ENCODE measurements at regions not wholly inside any gene's neighbourhood (a gene's known extent, or its start where the extent isn't known, plus 50 kb on each side); places are given as distances from the start of the nearest gene placed in this dataset.

DNA sequence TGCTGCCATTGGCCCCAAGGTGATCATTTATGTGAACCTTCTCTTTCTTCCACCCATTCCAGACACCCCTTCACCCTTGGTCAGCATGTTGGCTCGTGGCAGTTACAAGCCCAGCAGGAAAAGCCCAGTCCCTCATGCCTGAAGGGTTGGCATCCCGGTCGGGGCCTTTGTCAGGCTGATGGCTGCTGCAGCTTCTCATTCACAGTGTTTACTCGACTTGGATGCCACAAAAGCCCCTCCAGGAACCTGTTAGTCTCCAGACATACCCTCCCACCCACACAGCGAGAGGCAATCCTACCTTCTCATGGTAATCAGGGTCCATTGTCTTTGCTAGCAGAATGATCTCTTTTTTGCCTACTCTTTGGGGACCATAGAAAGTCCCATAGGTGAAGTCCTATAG, 200.8 kb upstream of the PFKP start:
- TF ChIP-seq, protein P1, sequence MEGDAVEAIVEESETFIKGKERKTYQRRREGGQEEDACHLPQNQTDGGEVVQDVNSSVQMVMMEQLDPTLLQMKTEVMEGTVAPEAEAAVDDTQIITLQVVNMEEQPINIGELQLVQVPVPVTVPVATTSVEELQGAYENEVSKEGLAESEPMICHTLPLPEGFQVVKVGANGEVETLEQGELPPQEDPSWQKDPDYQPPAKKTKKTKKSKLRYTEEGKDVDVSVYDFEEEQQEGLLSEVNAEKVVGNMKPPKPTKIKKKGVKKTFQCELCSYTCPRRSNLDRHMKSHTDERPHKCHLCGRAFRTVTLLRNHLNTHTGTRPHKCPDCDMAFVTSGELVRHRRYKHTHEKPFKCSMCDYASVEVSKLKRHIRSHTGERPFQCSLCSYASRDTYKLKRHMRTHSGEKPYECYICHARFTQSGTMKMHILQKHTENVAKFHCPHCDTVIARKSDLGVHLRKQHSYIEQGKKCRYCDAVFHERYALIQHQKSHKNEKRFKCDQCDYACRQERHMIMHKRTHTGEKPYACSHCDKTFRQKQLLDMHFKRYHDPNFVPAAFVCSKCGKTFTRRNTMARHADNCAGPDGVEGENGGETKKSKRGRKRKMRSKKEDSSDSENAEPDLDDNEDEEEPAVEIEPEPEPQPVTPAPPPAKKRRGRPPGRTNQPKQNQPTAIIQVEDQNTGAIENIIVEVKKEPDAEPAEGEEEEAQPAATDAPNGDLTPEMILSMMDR (IDR thresholded peaks at IDR 0.05; ENCODE audit: insufficient read depth, low read length): no peak
- H3K4me3 ChIP-seq (ENCODE audit: low read depth, low read length): no peak overlapping the region
- no peak for DNase-seq (ENCODE audit: low read depth)

DNA sequence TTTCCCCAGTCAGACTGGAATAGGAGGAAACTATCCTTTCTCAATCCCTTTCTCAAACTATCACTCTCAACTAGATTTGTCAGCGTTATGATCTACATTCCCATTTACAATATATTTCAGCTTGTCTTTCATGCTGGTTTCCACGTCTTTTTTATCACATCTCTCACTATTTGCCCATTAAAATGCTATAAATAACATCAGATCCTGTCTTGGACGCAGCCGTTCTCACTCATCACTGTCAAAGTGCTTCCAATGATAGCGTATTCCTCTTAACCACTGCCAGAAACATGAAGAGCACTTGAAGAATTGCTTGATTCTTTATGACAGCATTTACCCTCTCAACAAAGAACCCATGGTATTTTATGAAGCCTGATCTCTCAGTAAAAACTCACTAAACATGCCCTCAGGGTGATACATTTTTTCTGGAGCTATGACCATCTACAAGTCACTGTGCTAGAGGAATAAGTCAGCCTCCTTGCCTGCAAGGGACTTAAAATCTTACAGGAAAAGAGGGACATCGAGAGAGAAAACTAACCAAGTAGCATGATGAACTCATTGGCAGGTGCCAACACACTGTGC, 205.6 kb upstream of the PFKP start:
- DNase-seq (ENCODE audit: low read depth): no peak
- no peak overlapping the region for H3K4me3 ChIP-seq (ENCODE audit: low read depth, low read length)
- TF ChIP-seq, protein P1 (IDR thresholded peaks at IDR 0.05; ENCODE audit: insufficient read depth, low read length): no peak

DNA sequence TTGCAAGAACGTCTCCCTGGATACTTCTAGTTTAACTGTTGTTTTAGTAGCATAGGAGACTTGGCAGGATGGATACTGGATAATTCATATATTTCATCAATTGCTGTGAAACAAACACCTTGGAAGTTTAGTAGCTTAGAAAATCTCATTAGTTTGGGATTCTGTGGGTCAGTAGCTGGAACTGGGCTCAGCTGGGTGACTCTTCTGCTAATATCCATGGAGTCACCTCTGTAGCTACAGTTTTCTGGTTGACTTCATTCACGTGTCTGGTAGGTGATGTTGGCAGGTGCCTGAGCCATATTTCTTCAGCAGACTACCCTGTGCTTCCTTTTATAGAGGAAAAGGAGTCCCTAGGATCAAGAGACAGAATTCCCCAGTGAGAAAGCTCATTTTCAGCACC, 208.9 kb upstream of the PFKP start:
- H3K4me3 ChIP-seq (ENCODE audit: low read depth, low read length): no peak overlapping the region
- TF ChIP-seq, protein P1 (IDR thresholded peaks at IDR 0.05; ENCODE audit: insufficient read depth, low read length): no peak
- no peak for DNase-seq (ENCODE audit: low read depth)

DNA sequence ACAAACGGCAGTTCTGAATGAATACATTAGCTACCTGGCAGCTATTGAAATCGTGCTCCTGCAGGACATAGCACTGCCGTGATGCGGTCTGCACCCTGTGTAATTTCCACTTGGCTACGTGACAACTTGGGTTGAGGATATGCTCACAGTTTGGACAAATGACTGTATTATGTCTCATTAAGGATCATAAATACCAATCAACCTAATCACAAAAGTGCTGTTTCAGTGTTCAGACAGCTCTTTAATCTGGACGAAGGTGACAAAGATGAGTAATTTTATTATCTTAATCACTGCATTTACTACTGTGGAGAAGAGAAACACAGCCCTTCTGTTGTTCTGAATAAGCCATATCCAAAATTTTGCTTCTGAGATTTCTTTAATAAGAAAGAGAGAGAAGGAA, 210.8 kb upstream of the PFKP start:
- TF ChIP-seq, protein P1 (IDR thresholded peaks at IDR 0.05; ENCODE audit: insufficient read depth, low read length): no peak
- no peak for DNase-seq (ENCODE audit: low read depth)
- no peak overlapping the region for H3K4me3 ChIP-seq (ENCODE audit: low read depth, low read length)

DNA sequence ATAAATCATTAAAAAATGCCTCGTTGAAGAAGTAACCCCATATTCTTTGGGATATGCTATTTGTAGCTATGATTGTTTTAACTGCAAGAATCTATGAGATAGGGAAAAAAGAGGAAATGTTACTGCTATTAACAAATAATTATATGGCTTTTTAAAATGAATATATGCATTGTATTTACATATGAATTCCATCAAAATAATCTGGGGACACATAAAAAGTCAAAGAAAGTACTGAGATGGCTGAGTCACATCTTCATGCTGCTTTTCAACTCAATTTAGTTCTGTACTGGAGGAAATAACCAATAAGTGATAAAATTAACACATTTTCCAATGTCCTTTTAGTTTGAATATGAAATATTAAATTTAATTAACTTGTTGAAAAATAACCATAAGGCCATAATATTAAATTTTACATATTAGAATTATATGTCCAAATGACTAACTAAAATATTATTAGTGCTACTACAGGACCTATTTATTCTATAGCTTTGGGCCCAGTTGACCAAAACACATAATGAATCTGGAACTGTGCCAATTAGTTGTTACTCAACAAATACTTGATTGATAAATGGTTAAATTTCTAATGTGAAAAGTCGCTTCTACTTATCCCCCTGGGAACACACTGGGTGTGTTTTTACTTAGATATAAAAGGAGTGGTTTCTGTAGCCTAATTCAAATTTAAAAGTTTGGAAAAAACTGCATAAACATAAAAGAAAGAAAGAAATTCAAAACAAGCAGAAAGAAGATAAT, 214.6 kb upstream of the PFKP start:
- no peak overlapping the region for H3K4me3 ChIP-seq (ENCODE audit: low read depth, low read length)
- DNase-seq (ENCODE audit: low read depth): no peak
- TF ChIP-seq, protein P1 (IDR thresholded peaks at IDR 0.05; ENCODE audit: insufficient read depth, low read length): no peak

DNA sequence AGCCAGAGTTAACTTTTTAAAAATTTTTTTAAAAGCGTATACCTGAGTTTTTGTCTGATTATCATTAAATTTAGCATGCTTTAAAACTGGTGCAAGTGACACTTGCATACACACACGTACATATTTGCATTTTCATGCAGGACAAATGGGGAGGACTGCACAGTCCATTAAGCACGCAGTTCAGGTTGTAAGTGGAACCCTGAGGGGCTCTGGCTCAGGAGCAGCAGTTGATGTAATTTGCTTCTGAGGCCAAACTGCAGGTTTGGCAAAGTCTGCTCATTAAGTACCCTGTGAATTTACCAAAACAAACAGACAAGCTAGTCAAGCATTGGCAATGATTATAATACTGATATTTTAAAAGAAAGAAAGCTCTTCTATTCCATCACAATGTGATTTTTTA, 215.8 kb upstream of the PFKP start:
- TF ChIP-seq, protein P1 (IDR thresholded peaks at IDR 0.05; ENCODE audit: insufficient read depth, low read length): no peak
- no peak overlapping the region for H3K4me3 ChIP-seq (ENCODE audit: low read depth, low read length)
- no peak for DNase-seq (ENCODE audit: low read depth)
